ENCODE measurements at regions not wholly inside any gene's neighbourhood (a gene's known extent, or its start where the extent isn't known, plus 50 kb on each side); places are given as distances from the start of the nearest gene placed in this dataset.

- TF ChIP-seq EZH2 (IDR thresholded peaks at IDR 0.05; ENCODE audit: low read depth, unreplicated experiment) = no peak
- no peak for TF ChIP-seq POLR2AphosphoS5 (IDR thresholded peaks at IDR 0.05; ENCODE audit: low read depth)
- TF ChIP-seq, protein P1, sequence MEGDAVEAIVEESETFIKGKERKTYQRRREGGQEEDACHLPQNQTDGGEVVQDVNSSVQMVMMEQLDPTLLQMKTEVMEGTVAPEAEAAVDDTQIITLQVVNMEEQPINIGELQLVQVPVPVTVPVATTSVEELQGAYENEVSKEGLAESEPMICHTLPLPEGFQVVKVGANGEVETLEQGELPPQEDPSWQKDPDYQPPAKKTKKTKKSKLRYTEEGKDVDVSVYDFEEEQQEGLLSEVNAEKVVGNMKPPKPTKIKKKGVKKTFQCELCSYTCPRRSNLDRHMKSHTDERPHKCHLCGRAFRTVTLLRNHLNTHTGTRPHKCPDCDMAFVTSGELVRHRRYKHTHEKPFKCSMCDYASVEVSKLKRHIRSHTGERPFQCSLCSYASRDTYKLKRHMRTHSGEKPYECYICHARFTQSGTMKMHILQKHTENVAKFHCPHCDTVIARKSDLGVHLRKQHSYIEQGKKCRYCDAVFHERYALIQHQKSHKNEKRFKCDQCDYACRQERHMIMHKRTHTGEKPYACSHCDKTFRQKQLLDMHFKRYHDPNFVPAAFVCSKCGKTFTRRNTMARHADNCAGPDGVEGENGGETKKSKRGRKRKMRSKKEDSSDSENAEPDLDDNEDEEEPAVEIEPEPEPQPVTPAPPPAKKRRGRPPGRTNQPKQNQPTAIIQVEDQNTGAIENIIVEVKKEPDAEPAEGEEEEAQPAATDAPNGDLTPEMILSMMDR (conservative IDR thresholded peaks at IDR 0.05; ENCODE audit: low read depth in 2 of 2) = no peak
- TF ChIP-seq, protein P2, sequence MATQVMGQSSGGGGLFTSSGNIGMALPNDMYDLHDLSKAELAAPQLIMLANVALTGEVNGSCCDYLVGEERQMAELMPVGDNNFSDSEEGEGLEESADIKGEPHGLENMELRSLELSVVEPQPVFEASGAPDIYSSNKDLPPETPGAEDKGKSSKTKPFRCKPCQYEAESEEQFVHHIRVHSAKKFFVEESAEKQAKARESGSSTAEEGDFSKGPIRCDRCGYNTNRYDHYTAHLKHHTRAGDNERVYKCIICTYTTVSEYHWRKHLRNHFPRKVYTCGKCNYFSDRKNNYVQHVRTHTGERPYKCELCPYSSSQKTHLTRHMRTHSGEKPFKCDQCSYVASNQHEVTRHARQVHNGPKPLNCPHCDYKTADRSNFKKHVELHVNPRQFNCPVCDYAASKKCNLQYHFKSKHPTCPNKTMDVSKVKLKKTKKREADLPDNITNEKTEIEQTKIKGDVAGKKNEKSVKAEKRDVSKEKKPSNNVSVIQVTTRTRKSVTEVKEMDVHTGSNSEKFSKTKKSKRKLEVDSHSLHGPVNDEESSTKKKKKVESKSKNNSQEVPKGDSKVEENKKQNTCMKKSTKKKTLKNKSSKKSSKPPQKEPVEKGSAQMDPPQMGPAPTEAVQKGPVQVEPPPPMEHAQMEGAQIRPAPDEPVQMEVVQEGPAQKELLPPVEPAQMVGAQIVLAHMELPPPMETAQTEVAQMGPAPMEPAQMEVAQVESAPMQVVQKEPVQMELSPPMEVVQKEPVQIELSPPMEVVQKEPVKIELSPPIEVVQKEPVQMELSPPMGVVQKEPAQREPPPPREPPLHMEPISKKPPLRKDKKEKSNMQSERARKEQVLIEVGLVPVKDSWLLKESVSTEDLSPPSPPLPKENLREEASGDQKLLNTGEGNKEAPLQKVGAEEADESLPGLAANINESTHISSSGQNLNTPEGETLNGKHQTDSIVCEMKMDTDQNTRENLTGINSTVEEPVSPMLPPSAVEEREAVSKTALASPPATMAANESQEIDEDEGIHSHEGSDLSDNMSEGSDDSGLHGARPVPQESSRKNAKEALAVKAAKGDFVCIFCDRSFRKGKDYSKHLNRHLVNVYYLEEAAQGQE (IDR thresholded peaks at IDR 0.05; ENCODE audit: unreplicated experiment) = no peak
- TF ChIP-seq EZH2phosphoT487 (IDR thresholded peaks at IDR 0.05; ENCODE audit: unreplicated experiment) = no peak
- TF ChIP-seq CREB1 (CRISPR knock-in tag; IDR thresholded peaks at IDR 0.05; ENCODE audit: low read depth) = no peak
- no peak for TF ChIP-seq ZNF331 (CRISPR knock-in tag; IDR thresholded peaks at IDR 0.05; ENCODE audit: low read depth)
- no peak for TF ChIP-seq ZNF114 (CRISPR knock-in tag; IDR thresholded peaks at IDR 0.05)
- TF ChIP-seq JUNB (IDR thresholded peaks at IDR 0.05; ENCODE audit: unreplicated experiment) = no peak
- TF ChIP-seq, protein P3, sequence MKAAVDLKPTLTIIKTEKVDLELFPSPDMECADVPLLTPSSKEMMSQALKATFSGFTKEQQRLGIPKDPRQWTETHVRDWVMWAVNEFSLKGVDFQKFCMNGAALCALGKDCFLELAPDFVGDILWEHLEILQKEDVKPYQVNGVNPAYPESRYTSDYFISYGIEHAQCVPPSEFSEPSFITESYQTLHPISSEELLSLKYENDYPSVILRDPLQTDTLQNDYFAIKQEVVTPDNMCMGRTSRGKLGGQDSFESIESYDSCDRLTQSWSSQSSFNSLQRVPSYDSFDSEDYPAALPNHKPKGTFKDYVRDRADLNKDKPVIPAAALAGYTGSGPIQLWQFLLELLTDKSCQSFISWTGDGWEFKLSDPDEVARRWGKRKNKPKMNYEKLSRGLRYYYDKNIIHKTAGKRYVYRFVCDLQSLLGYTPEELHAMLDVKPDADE (IDR thresholded peaks at IDR 0.05) = no peak
- no peak for TF ChIP-seq STAT1 (IDR thresholded peaks at IDR 0.05; ENCODE audit: unreplicated experiment)
Measured at GRCh38 chr1:242673652-242674051, 149.2 kb upstream of the PLD5 start.

Data from GM23338 (cell line).